ENCODE measurements at regions not wholly inside any gene's neighbourhood (a gene's known extent, or its start where the extent isn't known, plus 50 kb on each side); places are given as distances from the start of the nearest gene placed in this dataset.

DNA sequence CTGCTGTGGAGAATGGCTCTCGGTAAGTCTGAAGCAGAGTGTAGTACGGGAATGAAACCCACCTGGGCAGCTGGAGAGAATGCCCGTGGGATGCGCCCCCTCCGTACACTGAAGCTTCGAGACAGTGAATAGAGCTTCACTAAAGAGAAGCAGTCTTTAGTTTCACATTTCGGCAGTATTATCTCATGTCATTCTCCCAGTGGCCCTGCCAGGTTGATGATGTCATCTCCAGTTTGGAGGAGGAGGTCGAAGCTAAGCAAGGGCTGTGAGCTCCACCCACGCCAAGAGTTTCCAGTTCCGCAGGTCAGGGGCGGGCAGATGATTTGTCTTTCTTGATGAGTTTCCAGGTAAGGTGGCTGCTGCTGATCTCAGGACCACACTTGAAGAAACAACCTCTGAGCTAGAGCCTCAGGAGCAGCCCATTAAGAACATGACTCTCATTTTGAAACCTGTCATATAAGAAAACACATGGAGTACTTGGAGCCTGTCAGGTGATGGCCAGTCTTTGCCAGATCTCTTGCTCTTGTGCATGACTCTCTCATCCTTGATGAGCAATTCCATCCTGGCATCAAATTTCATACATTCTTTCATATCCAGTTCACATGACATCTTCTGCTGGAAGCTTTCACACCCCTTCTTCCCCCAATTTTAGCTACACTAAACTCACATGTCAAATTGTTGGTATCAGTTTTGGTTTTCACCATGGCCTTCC is 475.0 kb downstream of the RNF144A start:
- DNase-seq, result no peak

DNA sequence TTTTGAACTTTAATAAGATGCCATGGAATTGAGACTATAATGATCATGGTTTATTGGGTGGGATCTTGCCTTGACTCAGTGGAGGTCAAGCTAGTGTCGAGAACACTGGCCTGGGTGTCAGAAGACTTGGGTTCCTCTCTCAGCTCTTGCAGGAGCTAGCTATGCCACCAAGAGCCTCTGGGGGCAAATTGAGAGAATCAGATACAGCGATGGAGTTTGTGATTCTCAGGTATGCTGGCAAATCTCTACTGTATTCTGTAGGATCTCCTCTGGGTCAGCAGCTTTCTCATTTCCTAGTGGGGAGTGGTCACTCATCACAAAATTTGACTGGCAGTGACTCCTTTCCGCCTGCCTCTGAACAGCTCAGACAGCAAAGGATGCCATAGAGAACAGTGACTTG is 477.0 kb downstream of the RNF144A start:
- DNase-seq, result no peak

DNA sequence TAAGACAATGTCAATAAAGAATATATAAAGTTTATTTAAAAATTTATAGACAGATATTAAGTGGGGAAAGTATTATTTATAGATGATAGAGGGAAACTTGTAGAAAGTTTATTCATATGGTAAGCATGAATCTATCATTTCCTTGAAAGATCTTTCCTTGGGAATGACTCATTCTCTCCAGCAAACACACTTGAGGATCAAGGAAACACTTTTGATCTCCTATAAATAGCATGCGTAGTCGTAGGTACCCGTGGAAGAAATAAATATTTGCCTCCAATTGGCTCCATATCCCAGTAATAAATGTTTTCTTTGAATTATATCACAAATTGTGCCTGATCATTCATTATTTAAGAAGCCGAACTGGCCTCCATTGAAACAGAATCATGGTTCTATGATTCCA is 483.4 kb downstream of the RNF144A start:
- DNase-seq, result no peak

GRCh38 chr2:7403092-7403775 is 486.0 kb downstream of the RNF144A start:
- DNase-seq, result no peak

- DNase-seq, result no peak
Measured at GRCh38 chr2:7405861-7406715, 488.9 kb downstream of the RNF144A start.

DNA sequence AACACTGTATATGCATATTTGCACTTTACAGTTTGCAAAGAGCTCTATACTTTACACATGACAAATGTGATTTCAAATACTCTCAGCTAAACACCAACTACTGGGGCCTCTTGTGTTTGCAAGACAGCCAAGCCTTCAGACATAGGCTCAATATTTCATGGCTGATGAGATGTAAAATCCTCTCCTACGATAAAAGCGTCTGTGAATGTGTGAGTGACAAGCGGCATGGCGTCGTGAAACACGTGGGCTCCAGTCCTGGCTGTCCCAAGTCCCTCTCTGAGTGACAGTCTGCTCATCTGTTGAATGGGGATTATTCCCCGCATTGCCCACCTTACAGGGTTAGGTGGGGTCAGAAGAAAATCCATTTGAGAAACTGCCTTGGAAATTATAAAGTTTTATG is 489.8 kb downstream of the RNF144A start:
- no peak for DNase-seq

DNA sequence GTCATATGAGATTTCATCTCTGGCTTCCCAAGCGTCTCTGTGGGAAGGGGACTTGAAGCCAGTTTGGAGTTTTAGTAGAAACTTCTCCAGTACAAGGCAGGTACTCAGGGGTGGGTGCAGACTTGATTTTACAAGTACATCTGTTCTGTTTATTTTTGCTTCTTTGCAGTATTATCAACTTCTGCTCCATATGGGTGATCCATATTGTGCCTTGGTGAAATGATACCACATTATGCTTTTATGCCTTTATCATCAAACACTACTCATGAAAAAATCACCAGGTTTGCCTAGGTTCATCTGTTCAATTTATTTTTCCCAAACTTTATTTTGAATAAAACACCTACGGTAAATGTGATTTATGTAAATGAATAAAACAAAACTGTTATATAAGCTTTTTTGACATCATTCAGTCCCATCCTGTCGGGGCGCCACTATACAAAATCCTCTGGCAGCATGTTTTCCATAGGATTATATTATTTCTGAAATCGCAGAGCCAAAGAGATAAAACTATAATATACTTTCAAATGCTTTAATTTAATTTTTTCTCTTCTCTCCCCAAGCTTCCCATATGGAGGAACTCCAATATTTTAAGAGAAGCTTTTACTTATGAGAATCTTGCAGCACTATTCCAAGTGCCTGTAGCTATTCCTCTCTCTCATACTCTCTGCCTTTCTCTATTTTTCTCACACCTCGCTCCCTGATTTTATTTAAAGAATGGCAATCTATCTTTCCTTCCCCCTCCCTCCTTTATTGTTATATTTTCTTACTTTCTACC is 490.9 kb downstream of the RNF144A start:
- no peak for DNase-seq

DNA sequence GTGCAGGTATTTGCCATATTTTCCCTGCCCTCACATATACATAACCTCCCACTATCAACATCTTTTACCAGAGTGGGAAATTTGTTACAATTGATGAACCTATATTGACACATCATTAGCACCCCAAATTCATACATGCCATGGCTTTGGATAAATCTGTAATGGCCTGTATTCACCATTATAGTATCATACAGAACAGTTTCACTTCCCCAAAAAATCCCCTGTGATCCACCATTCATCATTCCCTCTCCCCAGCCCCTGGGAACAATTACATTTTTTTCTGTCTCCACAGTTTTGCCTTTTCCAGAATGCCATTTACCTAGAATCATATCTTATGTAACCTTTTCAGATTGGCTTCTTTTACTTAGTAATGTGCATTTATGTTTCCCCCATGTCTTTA is 494.5 kb downstream of the RNF144A start:
- no peak for DNase-seq

GRCh38 chr2:7417845-7418742 is 500.9 kb downstream of the RNF144A start:
- no peak for DNase-seq

DNA sequence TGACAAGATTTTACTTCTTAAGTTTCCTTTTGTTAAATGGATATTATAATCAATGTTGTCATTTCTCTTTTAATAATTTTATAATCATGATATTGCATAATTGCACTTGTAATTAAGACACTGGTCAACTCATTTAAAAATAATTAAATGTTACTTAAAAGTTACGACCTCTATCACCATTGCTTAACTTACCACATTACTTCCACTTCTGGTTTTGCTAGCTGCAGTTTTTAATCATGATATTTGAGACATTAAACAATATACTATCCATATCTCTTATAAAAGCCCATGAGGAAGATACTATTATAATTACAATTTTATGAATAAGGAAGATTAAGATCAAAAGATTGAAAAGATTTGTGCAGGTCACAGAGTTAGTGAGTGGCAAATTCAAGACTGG is 502.0 kb downstream of the RNF144A start:
- no peak for DNase-seq

GRCh38 chr2:7419814-7420311 is 502.7 kb downstream of the RNF144A start:
- no peak for DNase-seq

DNA sequence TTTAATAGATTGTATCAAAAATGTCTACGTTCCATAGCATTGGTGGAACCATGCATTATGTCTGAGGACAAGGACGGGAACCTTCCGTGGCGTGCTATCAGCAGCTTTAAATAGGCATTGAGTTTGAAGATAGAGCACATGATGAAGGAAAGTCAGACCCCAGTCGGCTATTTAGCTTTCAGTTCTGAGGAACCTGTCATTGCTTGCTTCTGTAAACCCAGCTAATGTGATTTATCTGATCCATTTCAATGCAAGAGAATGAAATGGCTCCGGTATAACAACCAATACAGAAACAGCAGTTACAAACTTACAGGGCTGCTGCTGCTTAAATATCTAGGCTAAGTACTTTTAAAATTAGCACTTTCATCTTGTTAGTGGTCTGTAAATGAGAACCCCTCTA is 503.3 kb downstream of the RNF144A start:
- DNase-seq, result no peak

DNA sequence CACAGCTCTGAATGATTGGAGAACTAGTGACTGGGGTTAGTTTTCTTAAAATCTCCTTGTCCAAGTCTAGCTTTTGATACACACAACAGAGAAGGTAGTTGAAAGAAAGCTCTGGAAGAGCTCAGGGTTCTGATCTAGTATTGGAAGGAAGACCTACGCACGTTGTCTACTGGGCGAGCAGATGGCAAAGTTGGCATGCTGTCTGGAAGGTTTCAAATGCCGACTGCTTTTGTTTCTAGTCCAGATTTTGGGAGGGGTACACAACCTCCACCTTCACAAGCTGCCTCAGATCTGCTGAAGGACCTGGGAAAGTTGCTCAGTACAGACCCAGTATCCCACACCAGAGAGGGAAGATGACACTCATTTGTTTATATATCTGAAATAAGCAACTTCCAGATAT is 507.3 kb downstream of the RNF144A start:
- DNase-seq, result no peak

DNA sequence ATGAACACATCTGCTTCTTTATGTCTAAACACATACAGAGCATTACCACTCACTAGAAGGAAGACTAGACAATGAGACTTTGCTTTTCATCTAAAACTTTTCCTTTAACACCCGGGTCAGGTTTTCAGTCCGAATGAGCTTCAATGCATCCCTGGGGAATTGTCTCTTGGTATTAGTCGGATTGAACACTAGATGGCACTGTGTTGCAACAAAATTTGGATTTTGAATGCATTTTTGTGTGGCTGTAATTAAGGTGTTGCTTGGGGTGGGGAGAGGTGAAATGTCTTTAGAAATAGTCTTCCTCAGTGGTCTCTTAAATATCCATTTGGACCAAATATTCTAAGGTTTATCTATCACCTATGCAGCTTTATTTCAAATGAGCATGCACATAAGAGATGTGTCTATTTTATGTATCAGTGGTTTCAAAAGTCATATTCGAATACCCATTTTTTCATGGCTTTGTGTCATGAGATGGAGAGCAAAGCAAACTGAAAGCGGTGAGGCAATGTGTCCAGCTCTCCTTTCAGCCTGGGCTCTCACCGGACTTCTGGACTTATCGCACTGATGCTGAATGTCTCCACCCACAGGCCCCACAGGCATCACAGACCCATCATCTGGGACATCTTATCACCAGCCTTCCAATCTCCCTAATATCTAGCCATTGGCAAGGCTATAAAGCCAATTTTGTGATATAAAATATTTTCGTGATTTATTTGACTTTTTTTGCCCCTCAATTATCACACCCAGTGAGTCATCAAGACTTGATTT is 510.3 kb downstream of the RNF144A start:
- DNase-seq, result no peak

- DNase-seq, result no peak
Measured at GRCh38 chr2:7428454-7429204, 511.4 kb downstream of the RNF144A start.

- DNase-seq, result no peak
Measured at GRCh38 chr2:7429733-7430132, 512.5 kb downstream of the RNF144A start.

DNA sequence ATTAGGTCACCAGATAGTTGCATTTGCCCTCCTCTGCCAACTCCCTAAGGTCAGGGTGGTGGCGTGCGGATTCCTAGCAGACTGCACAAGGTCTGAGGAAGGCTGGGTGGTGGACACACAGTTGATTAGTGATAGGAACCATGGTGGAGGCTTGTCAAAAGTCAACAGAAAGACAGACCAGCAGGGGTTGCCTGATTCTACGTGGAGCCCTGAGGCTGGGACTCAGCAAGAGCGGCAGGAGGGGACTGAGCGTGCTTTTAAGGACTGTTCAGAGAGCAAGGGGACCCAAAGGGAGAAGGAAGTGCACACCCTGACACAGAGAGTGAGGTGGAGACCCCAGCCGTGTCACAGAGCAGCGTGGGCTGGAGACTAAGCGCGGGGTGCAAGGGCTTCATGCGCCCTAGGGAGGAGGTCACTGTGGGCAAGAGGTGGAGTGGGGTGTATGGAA is 513.2 kb downstream of the RNF144A start:
- peak; percentile 44 for DNase-seq

- peak; percentile 45 for DNase-seq
Measured at GRCh38 chr2:7430869-7431641, 513.8 kb downstream of the RNF144A start.

DNA sequence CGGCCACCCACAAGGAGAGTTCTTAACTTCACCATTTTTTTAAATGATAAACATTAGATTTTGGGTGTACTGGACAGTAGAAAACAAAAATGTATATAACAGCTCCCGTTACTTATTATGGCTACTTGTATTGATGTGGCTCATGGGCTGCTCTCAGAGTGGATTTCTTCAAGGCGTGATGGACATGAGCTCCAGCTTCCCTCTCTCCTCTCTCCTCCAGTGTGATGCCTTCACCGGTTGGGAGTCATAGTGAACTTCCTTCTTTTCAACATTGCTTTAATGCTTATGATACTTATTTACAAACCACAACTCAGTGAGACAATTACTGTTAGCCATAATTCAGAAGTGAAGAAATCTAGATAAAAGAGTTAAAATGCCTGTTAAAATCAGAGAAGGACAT is 515.2 kb downstream of the RNF144A start:
- no peak for DNase-seq

All from activated T-cell treated with anti-CD3 and anti-CD28 coated beads, Interleukin-2, amount 50 U/mL, for 1 hour (primary cell).